ENCODE measurements at regions not wholly inside any gene's neighbourhood (a gene's known extent, or its start where the extent isn't known, plus 50 kb on each side); places are given as distances from the start of the nearest gene placed in this dataset.
"Not testable (repeated sequence)": the region's sequence is repeated elsewhere in the genome, so short reads cannot be mapped to it uniquely, and the experiment has no call there.

DNA sequence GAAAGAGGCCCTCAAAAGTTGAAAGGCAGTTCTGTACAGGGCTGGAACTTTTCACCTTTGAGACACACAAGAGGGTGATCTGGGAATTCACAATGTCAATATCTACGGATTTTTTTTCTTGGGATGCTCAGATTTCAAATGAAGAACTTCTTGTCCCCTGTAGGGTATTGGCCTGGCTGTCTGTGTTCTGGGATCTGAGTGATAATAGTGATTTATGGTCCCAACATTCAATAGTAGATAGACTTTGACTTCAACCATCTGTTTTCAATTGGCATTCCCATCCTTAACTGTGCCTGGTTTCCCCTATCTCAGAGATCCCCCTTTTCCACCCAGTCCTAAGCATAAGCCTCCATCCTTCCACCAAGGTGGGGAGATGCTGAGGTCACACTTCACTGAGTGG, 274.1 kb downstream of the COG6 start:
- H3K27me3 Mint-ChIP-seq (ENCODE audit: insufficient read depth): peaks cover 1% of the 10 kb centered on the region; the same call in 1 of the 2 replicates
- H3K27ac Mint-ChIP-seq: no peak overlapping the region

DNA sequence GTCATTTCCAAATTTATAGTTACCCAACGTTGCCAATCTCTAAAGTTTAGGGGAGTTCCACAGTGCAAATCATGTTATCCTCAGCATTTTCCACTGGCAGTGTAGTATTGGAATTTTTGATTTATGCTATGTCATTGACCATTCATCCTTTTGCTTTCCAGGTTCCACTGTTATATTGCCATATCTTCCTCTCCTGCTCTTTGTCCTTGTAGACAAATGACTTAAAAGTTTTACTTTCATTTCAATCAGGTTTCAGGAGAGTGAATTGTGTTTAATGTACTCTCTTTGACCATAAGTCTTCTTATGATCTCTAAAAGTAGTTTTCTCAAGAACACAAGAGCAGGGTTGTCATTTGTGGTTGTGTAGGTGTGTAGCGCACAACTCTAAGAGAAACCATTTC, 274.6 kb downstream of the COG6 start:
- no peak for DNase-seq
- no peaks in the 10 kb centered on the region; the same call in 1 of the 2 replicates for H3K9me3 Mint-ChIP-seq
- H3K4me3 Mint-ChIP-seq: no peak overlapping the region

More for the DNA sequence above, 274.1 kb downstream of the COG6 start:
- H3K4me1 Mint-ChIP-seq (ENCODE audit: low read depth): no peaks in the 10 kb centered on the region
- DNase-seq: no peak
- H3K36me3 Mint-ChIP-seq (ENCODE audit: low read depth): no peaks in the 10 kb centered on the region
- no peak overlapping the region for H3K4me3 Mint-ChIP-seq
- TF ChIP-seq, protein P1, sequence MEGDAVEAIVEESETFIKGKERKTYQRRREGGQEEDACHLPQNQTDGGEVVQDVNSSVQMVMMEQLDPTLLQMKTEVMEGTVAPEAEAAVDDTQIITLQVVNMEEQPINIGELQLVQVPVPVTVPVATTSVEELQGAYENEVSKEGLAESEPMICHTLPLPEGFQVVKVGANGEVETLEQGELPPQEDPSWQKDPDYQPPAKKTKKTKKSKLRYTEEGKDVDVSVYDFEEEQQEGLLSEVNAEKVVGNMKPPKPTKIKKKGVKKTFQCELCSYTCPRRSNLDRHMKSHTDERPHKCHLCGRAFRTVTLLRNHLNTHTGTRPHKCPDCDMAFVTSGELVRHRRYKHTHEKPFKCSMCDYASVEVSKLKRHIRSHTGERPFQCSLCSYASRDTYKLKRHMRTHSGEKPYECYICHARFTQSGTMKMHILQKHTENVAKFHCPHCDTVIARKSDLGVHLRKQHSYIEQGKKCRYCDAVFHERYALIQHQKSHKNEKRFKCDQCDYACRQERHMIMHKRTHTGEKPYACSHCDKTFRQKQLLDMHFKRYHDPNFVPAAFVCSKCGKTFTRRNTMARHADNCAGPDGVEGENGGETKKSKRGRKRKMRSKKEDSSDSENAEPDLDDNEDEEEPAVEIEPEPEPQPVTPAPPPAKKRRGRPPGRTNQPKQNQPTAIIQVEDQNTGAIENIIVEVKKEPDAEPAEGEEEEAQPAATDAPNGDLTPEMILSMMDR (IDR thresholded peaks at IDR 0.05): no peak
- no peaks in the 10 kb centered on the region; the same call in 1 of the 2 replicates for H3K9me3 Mint-ChIP-seq

DNA sequence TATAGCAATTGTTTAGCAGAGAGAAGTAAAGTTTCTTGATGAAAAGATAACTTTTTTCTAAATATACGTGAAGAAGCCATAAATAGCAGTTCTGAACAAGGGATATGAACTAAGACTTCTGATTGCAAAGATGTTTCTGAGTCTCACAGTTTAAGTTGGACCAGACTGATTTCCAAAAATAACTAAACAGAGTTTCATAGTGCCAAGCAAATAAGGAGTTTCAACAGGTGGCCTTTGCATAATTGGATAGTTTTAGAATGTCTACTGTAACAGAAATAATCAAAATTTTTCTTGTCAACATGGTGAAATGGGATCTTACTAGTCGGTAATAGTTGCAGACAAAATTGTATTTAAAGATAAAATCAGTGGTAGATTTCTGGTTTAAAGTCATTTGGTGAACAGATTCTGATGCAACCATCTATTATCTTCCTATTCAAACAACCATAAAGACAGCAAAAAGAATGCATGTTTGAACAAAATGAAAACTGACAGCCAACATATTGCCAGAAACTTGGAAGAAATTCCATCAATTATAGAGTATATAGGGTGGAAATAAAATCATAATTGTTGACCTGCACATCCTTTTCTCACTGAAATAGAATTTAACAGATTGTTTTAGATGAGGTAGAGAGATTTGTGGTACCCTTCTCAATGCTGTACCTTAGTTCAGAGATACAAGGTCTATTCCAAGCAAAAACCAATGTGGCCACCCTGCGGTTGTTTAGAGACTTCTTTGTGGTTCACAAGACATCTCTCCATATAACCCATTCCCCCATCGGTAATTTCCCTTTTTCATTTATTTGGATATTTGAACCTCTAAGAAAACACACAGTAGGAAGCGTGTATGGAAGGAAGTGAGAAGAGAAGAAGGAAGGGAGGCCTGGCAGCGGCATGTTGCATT, 275.3 kb downstream of the COG6 start:
- Mint-ChIP-seq H3K4me3 (no peak overlapping the region), H3K36me3 (ENCODE audit: low read depth) (no peaks in the 10 kb centered on the region), H3K4me1 (ENCODE audit: low read depth) (no peaks in the 10 kb centered on the region), H3K27me3 (ENCODE audit: insufficient read depth) (peaks cover 1% of the 10 kb centered on the region; the same call in 1 of the 2 replicates), H3K9me3 (no peaks in the 10 kb centered on the region), H3K27ac (no peak overlapping the region; the same call in 1 of the 2 replicates)
- TF ChIP-seq, protein P1 (IDR thresholded peaks at IDR 0.05): no peak
- DNase-seq: no peak

More for the DNA sequence above, 274.6 kb downstream of the COG6 start:
- no peaks in the 10 kb centered on the region for H3K36me3 Mint-ChIP-seq (ENCODE audit: low read depth)
- no peaks in the 10 kb centered on the region for H3K4me1 Mint-ChIP-seq (ENCODE audit: low read depth)
- TF ChIP-seq, protein P1 (IDR thresholded peaks at IDR 0.05): no peak
- no peak overlapping the region for H3K27ac Mint-ChIP-seq
- H3K27me3 Mint-ChIP-seq (ENCODE audit: insufficient read depth): peaks cover 1% of the 10 kb centered on the region; the same call in 1 of the 2 replicates

DNA sequence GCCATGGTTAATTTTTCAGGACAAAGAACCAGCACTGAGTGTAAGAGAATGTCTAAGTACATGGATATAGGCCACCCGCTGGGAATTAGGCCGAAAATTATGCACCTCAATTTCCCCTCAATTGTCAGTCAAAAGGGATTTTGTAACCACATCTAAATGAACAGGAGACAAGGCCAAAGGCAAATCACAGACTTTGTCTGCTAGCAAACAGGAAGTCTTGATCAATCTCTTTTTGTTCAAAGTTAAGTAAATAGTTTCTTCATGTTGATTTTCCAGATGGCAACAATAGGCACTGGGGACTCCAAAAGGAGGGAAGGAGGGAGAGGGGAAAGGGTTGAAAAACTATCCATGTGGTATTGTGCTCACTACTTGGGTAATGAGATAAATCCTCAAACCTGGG, 276.0 kb downstream of the COG6 start:
- Mint-ChIP-seq H3K27ac (no peak overlapping the region; the same call in 1 of the 2 replicates), H3K27me3 (ENCODE audit: insufficient read depth) (peaks cover 1% of the 10 kb centered on the region; the same call in 1 of the 2 replicates), H3K4me3 (no peak overlapping the region), H3K9me3 (no peaks in the 10 kb centered on the region), H3K4me1 (ENCODE audit: low read depth) (no peaks in the 10 kb centered on the region), H3K36me3 (ENCODE audit: low read depth) (no peaks in the 10 kb centered on the region)
- DNase-seq: no peak
- TF ChIP-seq, protein P1 (IDR thresholded peaks at IDR 0.05): no peak

DNA sequence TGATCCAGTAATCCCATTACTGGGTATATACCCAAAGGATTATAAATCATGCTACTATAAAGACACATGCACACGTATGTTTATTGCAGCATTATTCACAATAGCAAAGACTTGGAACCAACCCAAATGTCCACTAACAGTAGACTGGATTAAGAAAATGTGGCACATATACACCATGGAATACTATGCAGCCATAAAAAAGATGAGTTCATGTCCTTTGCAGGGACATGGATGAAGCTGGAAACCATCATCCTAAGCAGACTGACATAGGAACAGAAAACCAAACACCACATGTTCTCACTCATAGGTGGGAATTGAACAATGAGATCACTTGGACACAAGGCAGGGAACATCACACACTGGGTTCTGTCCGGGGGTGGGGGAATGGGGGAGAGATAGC, 277.1 kb downstream of the COG6 start:
- not testable (repeated sequence) for DNase-seq; H3K4me3 Mint-ChIP-seq; H3K27me3 Mint-ChIP-seq (ENCODE audit: insufficient read depth); H3K4me1 Mint-ChIP-seq (ENCODE audit: low read depth); H3K36me3 Mint-ChIP-seq (ENCODE audit: low read depth); H3K9me3 Mint-ChIP-seq; H3K27ac Mint-ChIP-seq

DNA sequence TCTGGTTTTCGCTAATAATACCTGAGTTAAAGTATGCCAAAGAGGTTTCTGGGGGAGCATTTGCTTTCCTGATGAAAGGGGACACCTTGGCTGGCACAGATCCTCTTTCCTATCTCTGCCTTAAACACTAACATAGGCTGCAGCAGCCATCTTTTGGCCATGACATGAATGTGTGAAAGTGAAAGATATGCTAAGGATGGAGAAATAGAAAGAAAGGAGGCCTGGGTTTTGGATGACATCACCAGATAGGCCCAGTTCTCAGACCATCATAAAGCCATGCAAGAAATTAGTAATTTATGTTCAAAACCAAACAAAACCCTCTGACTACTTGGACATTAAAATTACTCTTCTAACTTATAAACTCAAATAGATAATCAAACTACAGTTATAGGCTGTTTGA, 279.7 kb downstream of the COG6 start:
- no peak for DNase-seq
- TF ChIP-seq, protein P1 (IDR thresholded peaks at IDR 0.05): no peak
- no peaks in the 10 kb centered on the region for H3K4me1 Mint-ChIP-seq (ENCODE audit: low read depth)
- no peak overlapping the region for H3K4me3 Mint-ChIP-seq
- no peaks in the 10 kb centered on the region for H3K9me3 Mint-ChIP-seq
- no peak overlapping the region for H3K27ac Mint-ChIP-seq
- no peaks in the 10 kb centered on the region for H3K36me3 Mint-ChIP-seq (ENCODE audit: low read depth)
- peaks cover 12% of the 10 kb centered on the region for H3K27me3 Mint-ChIP-seq (ENCODE audit: insufficient read depth)

All from HFFc6 (cell line).